AG04450 (cell line): ENCODE measurements at regions not wholly inside any gene's neighbourhood (a gene's known extent, or its start where the extent isn't known, plus 50 kb on each side); places are given as distances from the start of the nearest gene placed in this dataset.

Experiments used
- CTCF ChIA-PET: fragments of 300-600, 350-600 bp; formaldehyde crosslinking; extraction: SDS; loops from one replicate; lab custom pipeline; 2022; ENCODE audit warnings: antibody characterized with exemption, inconsistent platforms; lab: Charles Lee
- POLR2A ChIA-PET: fragments of 350-600 bp; formaldehyde crosslinking; extraction: SDS; loops from one replicate; lab custom pipeline; 2021; ENCODE audit warnings: antibody characterized with exemption, inconsistent platforms; lab: Yijun Ruan, JAX
- DNase-seq: peaks from one replicate; pipeline ENCODE4 v3.0.0-alpha.2; 2011; ENCODE audit warnings: low read depth, low spot score
- H3K27ac ChIP-seq: one replicate; pipeline ENCODE4 v1.5.1; 2012; ENCODE audit warnings: low read depth, low read length, control low read depth
- H3K27me3 ChIP-seq: one replicate; pipeline ENCODE4 v1.6.0; 2012; ENCODE audit warnings: low read length; ENCODE audit not compliant: control insufficient read depth, insufficient read depth
- H3K4me3 ChIP-seq: 2 replicates; pipeline ENCODE4 v1.5.1; 2011; ENCODE audit warnings: mild to moderate bottlenecking, low read depth, low read length, control low read depth
- H3K9me3 ChIP-seq: 2 replicates; pipeline ENCODE4 v1.5.1; 2012; ENCODE audit warnings: low read length; ENCODE audit not compliant: control insufficient read depth, insufficient read depth
- CTCF ChIP-seq: IDR thresholded peaks from 2 replicates; pipeline ENCODE4 v1.5.1; 2011; ENCODE audit warnings: low read depth, low read length, control low read depth, inconsistent platforms

DNA sequence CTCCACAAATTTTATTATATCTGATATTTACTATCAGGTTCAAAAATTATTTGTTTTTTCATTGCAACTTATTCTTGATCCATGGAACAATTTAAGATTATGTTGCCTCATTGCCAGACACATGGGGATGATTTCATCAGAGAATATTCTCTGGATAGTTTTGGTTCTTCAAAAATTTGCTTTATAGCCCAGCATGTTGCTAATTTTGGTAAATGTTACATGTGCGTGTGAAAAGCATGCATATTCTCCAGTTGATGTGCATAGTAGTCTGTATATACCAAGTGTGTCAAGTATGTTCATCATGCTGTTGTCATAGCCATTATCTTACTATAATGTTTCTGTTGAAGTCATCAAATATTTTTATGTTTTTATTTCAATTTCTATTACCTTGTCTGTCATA, 122.3 kb downstream of the RFC3 start:
- no peaks in the 10 kb centered on the region for H3K27me3 ChIP-seq
- no peaks in the 10 kb centered on the region for H3K9me3 ChIP-seq
- no peak overlapping the region for H3K4me3 ChIP-seq
- H3K27ac ChIP-seq = no peak overlapping the region
- TF ChIP-seq CTCF = no peak
- ChIA-PET CTCF (no interaction called here), POLR2A (no interaction called here)
- no peak for DNase-seq

GRCh38 chr13:33940898-33941297, 122.9 kb downstream of the RFC3 start:
- Histone ChIP-seq H3K9me3 (no peaks in the 10 kb centered on the region), H3K27ac (no peak overlapping the region), H3K27me3 (no peaks in the 10 kb centered on the region), H3K4me3 (no peak overlapping the region)
- no peak for DNase-seq
- POLR2A ChIA-PET = no interaction called here
- CTCF ChIA-PET = no interaction called here
- TF ChIP-seq CTCF = no peak

GRCh38 chr13:33945477-33945876, 127.5 kb downstream of the RFC3 start:
- no peak for DNase-seq
- ChIA-PET POLR2A (no interaction called here), CTCF (no interaction called here)
- no peak overlapping the region for H3K27ac ChIP-seq
- no peaks in the 10 kb centered on the region for H3K9me3 ChIP-seq
- no peak overlapping the region for H3K4me3 ChIP-seq
- TF ChIP-seq CTCF = no peak
- no peaks in the 10 kb centered on the region for H3K27me3 ChIP-seq

GRCh38 chr13:33953203-33953602, 135.3 kb downstream of the RFC3 start:
- Histone ChIP-seq H3K4me3 (no peak overlapping the region), H3K27me3 (no peaks in the 10 kb centered on the region), H3K27ac (no peak overlapping the region), H3K9me3 (no peaks in the 10 kb centered on the region)
- no peak for TF ChIP-seq CTCF
- POLR2A ChIA-PET = no interaction called here
- no peak for DNase-seq
- CTCF ChIA-PET = interaction anchor here (0.9 kb wide), 1 partner anchor 124 kb away, joined by 3 read pairs; no protein-coding TSS in a partner anchor

GRCh38 chr13:33953781-33954180, 135.8 kb downstream of the RFC3 start:
- ChIA-PET POLR2A (no interaction called here), CTCF (interaction anchor here (1.5 kb wide), 1 partner anchor 123 kb away, joined by 4 read pairs; no protein-coding TSS in a partner anchor)
- H3K4me3 ChIP-seq = no peak overlapping the region
- TF ChIP-seq CTCF = no peak
- H3K27ac ChIP-seq = no peak overlapping the region
- DNase-seq = no peak
- H3K27me3 ChIP-seq = no peaks in the 10 kb centered on the region
- H3K9me3 ChIP-seq = no peaks in the 10 kb centered on the region
